ENCODE measurements at regions not wholly inside any gene's neighbourhood (a gene's known extent, or its start where the extent isn't known, plus 50 kb on each side); places are given as distances from the start of the nearest gene placed in this dataset.

- DNase-seq: no peak
These were observed 266.0 kb downstream of the GLI2 start for GRCh38 chr2:121001641-121002040.

DNA sequence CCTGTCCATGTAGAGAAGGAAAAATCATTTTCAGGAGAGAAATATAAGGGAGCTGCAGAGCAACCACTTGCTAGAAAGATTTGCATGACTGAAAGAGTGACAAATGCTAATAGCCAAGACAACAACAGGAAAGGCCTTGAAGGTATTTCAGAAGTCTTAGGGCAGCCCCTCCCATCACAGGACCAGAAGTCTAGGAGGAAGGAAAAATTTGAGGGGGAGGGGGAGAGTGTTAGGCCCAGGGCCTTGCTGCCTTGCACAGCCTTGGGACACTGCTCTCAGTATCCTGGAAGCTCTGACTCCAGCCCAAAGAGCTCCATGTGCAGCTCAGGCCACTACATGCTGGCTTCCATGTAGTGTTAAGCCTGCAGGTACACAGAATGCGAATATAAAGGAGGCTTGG lies 266.9 kb downstream of the GLI2 start:
- no peak for DNase-seq

- no peak for DNase-seq
These were observed 267.7 kb downstream of the GLI2 start for GRCh38 chr2:121003391-121003790.

- no peak for DNase-seq
These were observed 268.7 kb downstream of the GLI2 start for GRCh38 chr2:121004359-121004758.

GRCh38 chr2:121004950-121005349 lies 269.3 kb downstream of the GLI2 start:
- no peak for DNase-seq

GRCh38 chr2:121005453-121005852 lies 269.8 kb downstream of the GLI2 start:
- DNase-seq: no peak

DNA sequence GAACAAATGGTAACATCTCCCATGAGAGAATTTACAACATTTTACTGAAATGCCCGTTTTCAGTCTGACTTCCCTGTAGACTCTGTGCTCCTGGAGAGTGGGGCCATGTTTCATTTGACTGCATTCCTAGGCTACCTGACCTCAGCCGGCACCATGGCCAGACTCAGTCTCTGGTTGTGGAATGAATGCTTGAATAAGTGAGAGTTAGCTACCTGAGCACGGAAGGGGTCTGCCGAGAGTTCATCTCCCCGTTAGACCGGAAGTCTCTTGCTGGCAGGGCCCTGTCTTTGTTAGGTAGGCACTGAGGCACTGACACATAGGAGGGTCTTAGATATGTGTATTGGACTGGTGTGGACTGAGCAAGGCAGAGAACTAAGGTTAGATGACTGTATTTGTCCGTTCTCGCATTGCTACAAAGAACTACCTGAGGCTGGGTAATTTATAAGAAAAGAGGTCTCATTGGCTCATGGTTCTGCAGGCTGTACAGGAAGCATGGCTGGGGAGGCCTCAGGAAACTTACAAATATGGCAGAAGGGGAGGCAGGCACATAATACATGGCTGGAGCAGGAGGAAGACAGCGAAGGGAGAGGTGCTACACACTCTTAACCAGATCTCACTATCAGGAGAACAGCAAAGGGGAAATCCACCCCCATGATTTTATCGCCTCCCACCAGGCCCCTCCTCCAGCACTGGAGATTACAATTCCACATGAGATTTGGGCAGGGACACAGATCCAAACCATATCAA lies 271.2 kb downstream of the GLI2 start:
- no peak for DNase-seq

- DNase-seq: no peak
These were observed 271.8 kb downstream of the GLI2 start for GRCh38 chr2:121007490-121007853.

DNA sequence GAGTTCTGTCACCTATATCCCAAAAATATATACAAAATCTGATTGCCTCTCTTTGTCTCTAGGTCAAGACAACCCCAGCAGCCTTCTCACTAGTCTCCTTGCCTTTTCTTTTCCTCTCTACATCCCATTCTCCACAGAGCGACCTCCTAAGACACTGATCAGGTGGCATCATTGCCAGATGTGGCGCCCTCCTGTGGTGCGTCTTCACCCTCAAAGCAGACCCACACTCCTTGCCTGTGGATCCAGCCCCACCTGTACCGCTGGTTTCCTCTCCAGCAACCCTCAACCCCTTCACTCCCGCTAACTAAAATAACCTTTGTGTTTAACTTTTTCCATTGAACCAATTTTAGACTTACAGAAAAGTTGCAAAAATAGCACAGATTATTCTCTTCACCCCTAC lies 273.3 kb downstream of the GLI2 start:
- DNase-seq: no peak

DNA sequence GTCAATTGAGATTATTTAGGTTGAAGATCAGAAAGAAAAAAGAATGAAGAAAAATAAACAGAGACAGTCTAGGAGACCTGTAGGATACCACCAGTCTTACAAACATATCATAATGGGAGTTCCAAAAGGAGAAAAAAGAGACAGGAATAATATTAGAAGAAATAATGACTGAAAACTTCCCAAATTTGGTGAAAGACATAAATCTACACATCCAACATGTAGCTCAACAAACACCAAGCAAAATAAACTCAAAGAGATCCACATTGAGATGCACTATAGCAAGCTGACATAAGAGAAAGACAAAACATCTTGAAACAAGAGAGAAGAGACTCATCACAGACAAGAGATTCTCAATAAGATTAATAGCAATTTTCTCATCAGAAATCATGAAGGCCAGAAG lies 274.0 kb downstream of the TFCP2L1 start:
- DNase-seq: no peak

DNA sequence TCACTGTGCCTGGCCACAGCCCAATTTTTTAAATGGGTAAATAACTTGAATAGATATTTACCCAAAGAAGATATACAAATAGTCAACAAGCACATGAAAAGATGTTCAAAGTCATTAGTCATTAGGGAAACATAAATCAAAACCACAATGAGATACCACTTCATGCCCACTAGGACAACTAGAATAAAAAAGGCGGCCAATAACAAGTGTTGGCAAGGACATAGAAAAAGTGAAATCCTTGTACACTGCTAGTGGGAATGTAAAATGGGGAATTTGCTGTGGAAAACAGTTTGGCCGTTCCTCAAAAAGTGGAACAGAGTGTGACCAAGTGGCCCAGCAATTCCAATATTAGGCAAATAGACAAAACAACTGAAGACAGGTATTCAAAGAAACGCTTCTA lies 270.1 kb downstream of the TFCP2L1 start:
- DNase-seq: no peak

DNA sequence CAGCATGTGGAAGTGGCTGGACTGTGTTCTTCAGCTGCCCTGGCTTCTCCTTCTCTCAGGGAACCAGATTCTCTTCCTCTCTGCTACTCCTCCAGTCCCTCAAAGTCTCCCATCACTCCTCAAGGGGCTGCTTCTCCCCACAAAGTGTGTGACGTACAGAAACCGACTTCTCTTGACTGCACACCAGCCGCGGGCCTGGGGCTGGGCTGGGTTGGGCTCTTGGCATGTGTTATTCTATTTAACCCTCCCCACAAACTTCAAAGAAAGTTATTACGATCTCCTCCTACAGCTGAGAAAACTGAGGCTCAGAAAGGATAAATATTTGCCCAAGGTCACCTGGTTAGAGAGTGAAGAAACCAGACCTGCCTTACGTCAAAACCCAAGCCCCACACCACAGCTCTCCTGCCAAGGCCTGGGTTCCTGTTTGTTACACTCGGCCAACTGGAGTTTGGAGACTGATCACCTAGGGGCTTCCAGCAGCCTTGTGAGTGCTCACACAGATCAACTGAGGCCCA lies 269.0 kb downstream of the TFCP2L1 start:
- DNase-seq: no peak

DNA sequence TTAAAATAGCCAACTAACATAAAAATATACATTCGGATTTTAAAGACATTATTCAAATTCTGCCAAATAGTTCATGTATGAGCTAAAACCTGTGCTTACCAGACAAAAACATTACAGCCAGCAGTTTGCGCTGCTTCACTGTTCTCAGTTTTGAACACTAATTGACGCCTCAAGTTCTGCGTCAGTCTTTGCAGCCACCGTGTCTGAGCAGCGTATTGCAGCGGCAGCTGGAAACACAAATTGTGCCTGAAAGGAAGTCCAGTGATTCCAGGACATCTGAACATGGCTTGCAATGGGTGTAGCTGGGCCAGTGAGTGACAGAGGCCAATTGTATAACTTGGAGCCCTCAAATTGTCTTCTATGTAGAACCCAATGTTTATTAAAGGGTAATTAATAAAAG lies 267.6 kb downstream of the TFCP2L1 start:
- DNase-seq: no peak

- DNase-seq: no peak
These were observed 266.6 kb downstream of the TFCP2L1 start for GRCh38 chr2:121018136-121019061.

GRCh38 chr2:121019071-121019470 lies 265.9 kb downstream of the TFCP2L1 start:
- no peak for DNase-seq

- no peak for DNase-seq
These were observed 265.2 kb downstream of the TFCP2L1 start for GRCh38 chr2:121019756-121020155.

DNA sequence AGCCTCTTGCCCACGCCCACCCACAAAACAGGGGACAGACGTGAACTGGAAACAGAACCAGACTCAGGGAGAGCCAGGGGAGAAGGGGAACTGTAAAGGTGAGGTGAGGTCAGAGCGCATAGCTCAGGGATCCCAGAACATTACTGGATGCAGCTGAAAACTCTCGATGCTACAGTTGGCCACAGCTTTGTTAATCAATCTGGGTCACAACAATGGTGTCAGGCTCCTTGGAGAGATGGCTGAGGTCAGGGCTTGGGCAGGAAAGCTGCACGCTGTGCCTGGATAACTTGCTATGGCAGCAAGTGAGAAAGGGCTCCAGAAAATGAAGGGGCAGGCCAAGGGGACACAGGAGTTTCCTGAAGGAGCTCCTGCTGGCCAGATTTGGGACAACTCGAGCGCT lies 263.3 kb downstream of the TFCP2L1 start:
- no peak for DNase-seq

DNA sequence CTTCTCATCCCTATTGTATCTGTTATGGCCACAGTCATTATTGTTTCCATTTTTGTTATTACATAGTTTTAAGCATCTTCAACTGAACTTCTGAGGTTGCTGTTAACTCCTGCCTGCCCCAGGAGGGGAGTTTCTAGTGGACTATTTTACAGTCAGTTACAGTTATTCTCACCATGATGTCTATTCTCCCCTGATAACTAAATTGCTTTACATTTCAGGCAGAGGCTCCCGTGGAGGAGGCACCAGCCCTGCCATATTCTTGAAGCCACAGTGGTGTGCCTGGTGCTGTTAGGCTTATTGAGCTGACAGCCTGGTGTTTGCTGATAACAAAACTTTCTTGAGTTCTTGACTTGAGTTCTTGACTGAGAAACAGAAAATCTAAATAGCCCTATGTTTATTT lies 256.4 kb downstream of the TFCP2L1 start:
- no peak for DNase-seq

DNA sequence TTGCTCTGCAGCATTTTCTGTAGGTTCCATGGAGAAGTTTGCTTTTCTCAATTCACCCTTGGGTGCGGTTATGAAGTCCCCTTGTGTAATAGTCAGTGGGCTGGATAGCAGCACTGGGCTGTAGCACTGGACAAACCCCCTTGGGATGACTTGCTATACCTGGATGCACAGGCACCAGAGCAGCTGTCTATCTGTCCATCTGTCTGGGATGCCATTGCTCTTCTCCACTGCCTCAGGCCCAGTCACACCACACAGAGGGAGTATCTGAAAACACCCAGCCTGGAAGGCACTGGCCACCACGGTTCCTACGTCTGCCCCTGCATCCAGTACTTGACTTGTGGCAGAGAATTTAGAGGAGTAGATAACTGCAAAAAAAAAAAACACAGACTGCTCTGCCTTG lies 254.5 kb downstream of the TFCP2L1 start:
- no peak for DNase-seq

DNA sequence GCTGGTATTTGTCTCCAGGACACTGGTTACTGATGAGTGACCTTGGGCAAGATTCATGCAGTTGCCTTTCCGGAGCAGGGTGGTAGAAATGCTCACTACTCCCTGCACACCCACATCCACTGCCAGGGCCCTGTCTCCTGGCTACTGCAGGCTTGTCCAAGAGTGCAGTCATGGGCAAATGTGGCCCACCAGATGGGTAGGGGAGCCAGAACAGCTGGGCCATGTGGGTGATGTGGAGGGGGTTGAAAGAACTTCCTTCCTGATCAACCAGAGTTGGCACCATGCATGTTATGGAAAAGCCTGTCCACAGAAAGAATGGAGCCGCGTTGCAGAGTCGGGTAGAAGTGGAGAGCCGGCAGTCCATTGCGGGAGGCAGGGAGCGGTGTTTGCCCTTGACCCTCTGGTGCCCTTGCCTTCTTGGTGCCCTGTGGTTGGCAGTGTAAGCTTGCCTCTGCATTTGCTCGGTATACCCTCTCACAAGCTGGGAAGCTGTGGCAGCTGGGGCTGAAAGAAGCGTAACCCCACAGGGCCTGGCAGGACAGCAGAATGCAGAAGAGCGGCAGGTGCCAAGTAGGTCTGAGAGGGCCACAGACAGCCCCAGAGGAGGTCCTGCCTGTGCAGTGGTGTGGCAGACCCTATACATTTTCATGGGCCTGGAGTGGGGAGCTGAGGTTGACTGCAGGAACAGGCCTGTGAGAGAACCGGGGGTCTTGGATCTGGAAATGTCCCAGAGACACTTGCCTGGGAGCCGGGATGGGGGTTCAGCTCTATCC lies 253.2 kb downstream of the TFCP2L1 start:
- no peak for DNase-seq

GRCh38 chr2:121033461-121033996 lies 251.5 kb downstream of the TFCP2L1 start:
- DNase-seq: no peak

DNA sequence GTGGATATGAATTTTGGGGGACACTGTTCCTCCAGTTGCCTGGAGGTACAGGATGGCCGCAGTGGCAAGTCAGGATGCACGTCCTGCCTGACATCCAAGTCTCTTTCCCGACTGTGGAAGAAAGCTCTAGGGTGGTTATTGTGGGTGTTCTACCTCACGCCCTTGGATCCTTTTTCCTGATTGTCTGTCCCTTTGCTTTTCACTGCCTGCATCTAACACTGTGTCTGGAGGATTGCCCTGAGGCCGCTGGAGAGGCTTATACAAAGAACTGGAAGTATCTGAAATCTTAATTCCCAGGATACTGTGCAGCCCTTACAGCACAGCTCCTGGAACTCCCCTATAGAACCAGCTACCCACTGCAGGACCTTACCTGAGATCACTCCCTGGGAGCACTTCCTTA lies 250.5 kb downstream of the TFCP2L1 start:
- DNase-seq: no peak

DNA sequence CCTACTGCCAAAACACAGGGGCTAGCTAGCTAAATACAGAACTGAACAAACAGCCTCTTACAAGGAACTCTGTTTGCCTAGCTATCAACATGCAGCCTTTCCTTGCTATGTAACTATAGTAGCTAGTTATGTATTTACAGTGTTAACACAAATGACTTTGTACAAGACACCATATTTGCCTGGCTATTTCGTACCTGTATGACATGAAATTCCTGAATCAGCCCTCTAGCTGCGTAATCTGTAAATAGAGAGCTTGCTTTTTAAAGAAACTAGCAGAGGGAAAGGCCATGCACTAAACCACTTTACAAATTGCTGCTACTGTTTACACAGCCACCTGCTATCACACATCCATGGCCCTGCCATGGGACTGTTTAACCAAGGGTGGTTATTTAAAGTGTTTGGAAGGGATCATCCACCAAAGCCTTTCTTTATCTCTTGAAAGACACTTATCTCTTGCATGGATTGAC lies 248.7 kb downstream of the TFCP2L1 start:
- no peak for DNase-seq

Measured in NCI-H446 (cell line).